ENCODE measurements at regions not wholly inside any gene's neighbourhood (a gene's known extent, or its start where the extent isn't known, plus 50 kb on each side); places are given as distances from the start of the nearest gene placed in this dataset.

DNA sequence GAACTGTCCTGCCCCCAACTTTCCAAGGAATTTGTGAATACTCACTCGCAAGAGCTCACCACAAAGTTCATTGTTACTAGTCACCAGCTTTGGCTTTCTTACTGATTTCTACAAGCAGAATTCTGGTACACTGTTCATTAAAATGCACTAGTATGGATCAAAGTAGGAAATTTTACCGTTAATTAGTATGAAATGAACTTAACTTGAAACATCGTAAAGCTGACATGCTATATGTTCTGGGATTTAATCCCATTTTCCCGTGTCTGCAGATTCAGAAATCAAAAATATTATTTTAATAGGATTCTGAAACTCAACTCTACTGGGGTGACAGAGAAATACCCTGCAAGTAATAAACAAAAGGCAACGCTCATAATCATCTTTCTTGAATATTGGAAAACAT lies 399.3 kb downstream of the DOK5 start:
- TF ChIP-seq, protein P1, sequence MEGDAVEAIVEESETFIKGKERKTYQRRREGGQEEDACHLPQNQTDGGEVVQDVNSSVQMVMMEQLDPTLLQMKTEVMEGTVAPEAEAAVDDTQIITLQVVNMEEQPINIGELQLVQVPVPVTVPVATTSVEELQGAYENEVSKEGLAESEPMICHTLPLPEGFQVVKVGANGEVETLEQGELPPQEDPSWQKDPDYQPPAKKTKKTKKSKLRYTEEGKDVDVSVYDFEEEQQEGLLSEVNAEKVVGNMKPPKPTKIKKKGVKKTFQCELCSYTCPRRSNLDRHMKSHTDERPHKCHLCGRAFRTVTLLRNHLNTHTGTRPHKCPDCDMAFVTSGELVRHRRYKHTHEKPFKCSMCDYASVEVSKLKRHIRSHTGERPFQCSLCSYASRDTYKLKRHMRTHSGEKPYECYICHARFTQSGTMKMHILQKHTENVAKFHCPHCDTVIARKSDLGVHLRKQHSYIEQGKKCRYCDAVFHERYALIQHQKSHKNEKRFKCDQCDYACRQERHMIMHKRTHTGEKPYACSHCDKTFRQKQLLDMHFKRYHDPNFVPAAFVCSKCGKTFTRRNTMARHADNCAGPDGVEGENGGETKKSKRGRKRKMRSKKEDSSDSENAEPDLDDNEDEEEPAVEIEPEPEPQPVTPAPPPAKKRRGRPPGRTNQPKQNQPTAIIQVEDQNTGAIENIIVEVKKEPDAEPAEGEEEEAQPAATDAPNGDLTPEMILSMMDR (conservative IDR thresholded peaks at IDR 0.05), result no peak
- Histone ChIP-seq H3K18ac (ENCODE audit: insufficient read length, low read depth, low read length) (no peak overlapping the region), H4K8ac (replicated peaks; ENCODE audit: insufficient read length, low read depth, low read length) (no peak overlapping the region), H3K27ac (ENCODE audit: insufficient read length, low read depth, low read length) (no peak overlapping the region), H2BK20ac (ENCODE audit: low read depth, low read length, poor library complexity, severe bottlenecking) (no peak overlapping the region), H3K23me2 (ENCODE audit: insufficient read length, low read depth, low read length, poor library complexity, severe bottlenecking) (no peaks in the 10 kb centered on the region), H3K9ac (ENCODE audit: extremely low read depth, insufficient read length, low read length) (no peak overlapping the region), H4K20me1 (ENCODE audit: control insufficient read depth, insufficient read depth, insufficient read length) (no peaks in the 10 kb centered on the region), H3K4ac (ENCODE audit: low read depth, low read length) (no peak overlapping the region), H2BK5ac (ENCODE audit: insufficient read length, low read length) (no peak overlapping the region), H3K79me2 (ENCODE audit: insufficient read depth, low read length) (no peaks in the 10 kb centered on the region), H2AFZ (ENCODE audit: low read length) (no peak overlapping the region), H2AK5ac (ENCODE audit: insufficient read length, low read length) (no peak overlapping the region), H3K4me1 (ENCODE audit: insufficient read depth, low read length) (no peaks in the 10 kb centered on the region), H3K4me2 (ENCODE audit: insufficient read depth, insufficient read length, low read length) (no peak overlapping the region), H3K9me3 (ENCODE audit: control insufficient read depth, low read depth, low read length) (no peaks in the 10 kb centered on the region), H2BK15ac (ENCODE audit: low read depth, low read length) (no peak overlapping the region), H4K91ac (ENCODE audit: insufficient read length, low read depth, low read length) (no peak overlapping the region), H2BK120ac (ENCODE audit: low read depth, low read length, poor library complexity, severe bottlenecking) (no peak overlapping the region), H3K14ac (ENCODE audit: insufficient read depth, low read length) (no peak overlapping the region), H3K23ac (ENCODE audit: insufficient read length, low read depth, low read length) (no peak overlapping the region), H4K5ac (ENCODE audit: insufficient read length, low read depth, low read length) (no peak overlapping the region), H3K56ac (ENCODE audit: insufficient read length, low read depth, low read length) (no peak overlapping the region), H3T11ph (ENCODE audit: low read length) (no peak overlapping the region), H3K79me1 (ENCODE audit: insufficient read depth, low read depth, low read length, poor library complexity, severe bottlenecking) (no peaks in the 10 kb centered on the region), H3K27me3 (ENCODE audit: insufficient read depth, low read length) (no peaks in the 10 kb centered on the region), H2BK12ac (ENCODE audit: insufficient read length, low read depth, low read length) (no peak overlapping the region)
- no CpG with 5 or more reads among the region's 5 CpGs for WGBS (ENCODE audit: extremely low coverage, insufficient read length, low lambda C conversion rate)
- Mint-ChIP-seq H3K9me3 (no peaks in the 10 kb centered on the region), H3K36me3 (ENCODE audit: insufficient read depth in 1 of 3, low read depth in 3 of 3) (no peaks in the 10 kb centered on the region), H3K4me1 (no peaks in the 10 kb centered on the region), H3K27me3 (ENCODE audit: low read depth) (no peaks in the 10 kb centered on the region; the same call in 1 of the 2 replicates), H3K4me3 (no peak overlapping the region), H3K27ac (no peak overlapping the region)
- DNase-seq, result no peak

Data from H9 (cell line).